HepG2 (cell line): ENCODE measurements at regions not wholly inside any gene's neighbourhood (a gene's known extent, or its start where the extent isn't known, plus 50 kb on each side); places are given as distances from the start of the nearest gene placed in this dataset.
A peak's percentile ranks its signal among the peaks of the same experiment; 100 is the strongest.

Experiments
- ATAC-seq: fragments of 200-7000 bp; cut with Tn5 transposase; 3 replicates; pipeline ENCODE4 v1.9.1; 2020; ENCODE audit warnings: mild to moderate bottlenecking, moderate library complexity
- BruUV-seq: library from RNA; stranded (reverse); fragments of 400-500 nt; replicated peaks from 2 replicates; lab custom pipeline; 2021; lab: Mats Ljungman, UMichigan
- CTCF ChIA-PET: fragments of 300-600 bp; formaldehyde crosslinking; extraction: SDS; loops from one replicate; lab custom pipeline; 2021; ENCODE audit warnings: low total read pairs, inconsistent platforms, low intra/inter-chr PET ratio; lab: Yijun Ruan, JAX
- POLR2A ChIA-PET: fragments of 350-600 bp; sonication (Branson Sonifier 250); formaldehyde crosslinking; loops from one replicate; lab custom pipeline; 2020; ENCODE audit warnings: antibody characterized with exemption, inconsistent platforms; lab: Yijun Ruan, JAX
- DNase-seq: peaks from one replicate; pipeline ENCODE4 v3.0.0-alpha.2; 2015; ENCODE audit warnings: low spot score
- FAIRE-seq: peaks from 3 replicates; lab custom pipeline; 2011; peaks lifted over from hg19 to GRCh38; lab: Jason Lieb, UNC
- H2AFZ ChIP-seq: one replicate; pipeline ENCODE4 v1.6.1; 2011; ENCODE audit warnings: low read length, inconsistent platforms
- H3K27ac ChIP-seq: fragments of 300-600 bp; 3 replicates; pipeline ENCODE4 v1.8.0; 2011; ENCODE audit warnings: mixed run types, mild to moderate bottlenecking, mixed read lengths, low read length, inconsistent platforms; ENCODE audit not compliant: insufficient read depth; ENCODE audit errors: extremely low read length
- H3K27me3 ChIP-seq, 2 experiments: fragments of 200-600 bp in 1 of 2; 2 replicates in 1 of 2; 3 replicates in 1 of 2; pipeline versions ENCODE4 v1.6.0 to v1.8.0; 2011; ENCODE audit warnings: low read length in 2 of 2, mild to moderate bottlenecking in 2 of 2, moderate library complexity in 2 of 2, inconsistent platforms in 1 of 2; ENCODE audit not compliant: insufficient read depth in 2 of 2, control insufficient read depth in 1 of 2
- H3K36me3 ChIP-seq, 2 experiments: fragments of 200-600 bp in 1 of 2; replicated peaks in 1 of 2; 2 replicates in 1 of 2; 3 replicates in 1 of 2; pipeline versions ENCODE4 v1.5.1 to v1.8.0; 2011; ENCODE audit warnings: low read length in 2 of 2, inconsistent platforms in 1 of 2; ENCODE audit not compliant: insufficient read depth in 2 of 2, control insufficient read depth in 1 of 2
- H3K4me1 ChIP-seq: 2 replicates; pipeline ENCODE4 v1.5.1; 2012; ENCODE audit warnings: low read length, inconsistent platforms; ENCODE audit not compliant: insufficient read depth
- H3K4me2 ChIP-seq: 2 replicates; pipeline ENCODE4 v1.6.0; 2011; ENCODE audit warnings: low read depth, low read length, inconsistent platforms
- H3K4me3 ChIP-seq, 3 experiments: fragments of 200-600 bp in 1 of 3; sonication (generic), shearing (Covaris generic) in 1 of 3; replicated peaks in 1 of 3; 2 replicates each; pipeline ENCODE4 v1.5.1; 2011 to 2016; ENCODE audit warnings: low read length in 3 of 3, inconsistent platforms in 2 of 3, low read depth in 2 of 3, mild to moderate bottlenecking in 2 of 3, control low read depth in 1 of 3, mixed read lengths in 1 of 3; ENCODE audit not compliant: insufficient read depth in 1 of 3
- H3K79me2 ChIP-seq: one replicate; pipeline ENCODE4 v1.6.1; 2011; ENCODE audit warnings: low read length, inconsistent platforms; ENCODE audit not compliant: insufficient read depth
- H3K9ac ChIP-seq: 2 replicates; pipeline ENCODE4 v1.6.0; 2011; ENCODE audit warnings: mild to moderate bottlenecking, low read depth, low read length, inconsistent platforms; ENCODE audit not compliant: insufficient read depth
- H3K9me3 ChIP-seq: 2 replicates; pipeline ENCODE4 v1.5.1; 2012; ENCODE audit warnings: mild to moderate bottlenecking, low read length
- H4K20me1 ChIP-seq: 2 replicates; pipeline ENCODE4 v1.6.0; 2011; ENCODE audit warnings: inconsistent platforms, mild to moderate bottlenecking, low read length, moderate library complexity; ENCODE audit not compliant: insufficient read depth
- BATF2 ChIP-seq: sonication (generic); formaldehyde crosslinking; IDR thresholded peaks from 2 replicates; pipeline ENCODE4 v1.8.0; 2022; ENCODE audit warnings: mild to moderate bottlenecking, missing genetic modification reagents, moderate library complexity
- DDIT3 ChIP-seq: sonication (generic); formaldehyde crosslinking; IDR thresholded peaks from 2 replicates; pipeline ENCODE4 v1.4.0; 2020; ENCODE audit warnings: mild to moderate bottlenecking, missing genetic modification reagents
- HMG20A ChIP-seq: IDR thresholded peaks from 2 replicates; pipeline ENCODE4 v1.6.1; 2016; ENCODE audit warnings: borderline replicate concordance
- PRPF4 ChIP-seq: fragments of 200-400 bp; formaldehyde crosslinking; IDR thresholded peaks from 2 replicates; pipeline ENCODE4 v1.6.1; 2016; ENCODE audit warnings: low read length, low read depth; ENCODE audit not compliant: poor library complexity, severe bottlenecking
- SNAPC2 ChIP-seq: sonication (generic); formaldehyde crosslinking; IDR thresholded peaks from 2 replicates; pipeline ENCODE4 v1.8.1; 2022; ENCODE audit warnings: mild to moderate bottlenecking, missing genetic modification reagents
- SP140L ChIP-seq: sonication (generic); formaldehyde crosslinking; IDR thresholded peaks from 2 replicates; pipeline ENCODE4 v1.4.0; 2020; ENCODE audit warnings: missing genetic modification reagents, borderline replicate concordance
- U2AF1 ChIP-seq: fragments of 200-400 bp; formaldehyde crosslinking; optimal IDR thresholded peaks from 2 replicates; pipeline ENCODE3; 2017; ENCODE audit warnings: mild to moderate bottlenecking, low read depth, low read length
- ZMYM4 ChIP-seq: sonication (generic); formaldehyde crosslinking; IDR thresholded peaks from 2 replicates; pipeline ENCODE4 v1.8.1; 2023; ENCODE audit warnings: mild to moderate bottlenecking, missing genetic modification reagents
- ZNF430 ChIP-seq: sonication (generic); formaldehyde crosslinking; IDR thresholded peaks from 2 replicates; pipeline ENCODE4 v1.9.0; 2021; ENCODE audit warnings: mild to moderate bottlenecking, missing genetic modification reagents
- ZNF446 ChIP-seq: sonication (generic); formaldehyde crosslinking; IDR thresholded peaks from 2 replicates; pipeline ENCODE4 v1.5.0; 2020; ENCODE audit warnings: mild to moderate bottlenecking, missing genetic modification reagents
- ZNF652 ChIP-seq: IDR thresholded peaks from 2 replicates; pipeline ENCODE4 v1.6.1; 2016; ENCODE audit warnings: low read depth, borderline replicate concordance
- ZNF772 ChIP-seq: sonication (generic); formaldehyde crosslinking; IDR thresholded peaks from 2 replicates; pipeline ENCODE4 v1.5.0; 2020; ENCODE audit warnings: mild to moderate bottlenecking, missing genetic modification reagents
- ZUFSP ChIP-seq: sonication (generic); formaldehyde crosslinking; IDR thresholded peaks from 2 replicates; pipeline ENCODE4 v1.9.0; 2021; ENCODE audit warnings: missing genetic modification reagents, mild to moderate bottlenecking, borderline replicate concordance
- WGBS: methylation state at CpG from one replicate; pipeline ENCODE4 v1.1.6; 2017; ENCODE audit warnings: low lambda C conversion rate; 5-methylcytosine and 5-hydroxymethylcytosine counted together
- in situ Hi-C: cut with HindIII; loops from 2 replicates; pipeline ENCODE4 v1.10.0; 2017; ENCODE audit warnings: low pct_unique_long_range_greater_than_20kb; ENCODE audit not compliant: extremely low pct_ligation_motif_present
- intact Hi-C: fragments of 100-400 bp; cut with micrococcal nuclease; formaldehyde crosslinking; loops from one replicate; pipeline ENCODE4 v1.10.0; 2022; ENCODE audit not compliant: unreplicated experiment
- TF ChIP-seq, protein P1 (sequence below): sonication (generic); formaldehyde crosslinking; IDR thresholded peaks from 2 replicates; pipeline ENCODE4 v1.5.0; 2020; ENCODE audit warnings: mild to moderate bottlenecking, missing genetic modification reagents, moderate library complexity
- TF ChIP-seq, protein P2 (sequence below): sonication (generic); formaldehyde crosslinking; IDR thresholded peaks from 2 replicates; pipeline ENCODE4 v1.4.0; 2020; ENCODE audit warnings: missing genetic modification reagents
- TF ChIP-seq, protein P3 (sequence below): IDR thresholded peaks from 2 replicates; pipeline ENCODE4 v1.6.1; 2016; ENCODE audit warnings: low read depth, borderline replicate concordance
- TF ChIP-seq, protein P4 (sequence below): IDR thresholded peaks from 2 replicates; pipeline ENCODE4 v1.6.1; 2016; ENCODE audit warnings: missing compliant biosample characterization, missing genetic modification reagents, borderline replicate concordance

DNA sequence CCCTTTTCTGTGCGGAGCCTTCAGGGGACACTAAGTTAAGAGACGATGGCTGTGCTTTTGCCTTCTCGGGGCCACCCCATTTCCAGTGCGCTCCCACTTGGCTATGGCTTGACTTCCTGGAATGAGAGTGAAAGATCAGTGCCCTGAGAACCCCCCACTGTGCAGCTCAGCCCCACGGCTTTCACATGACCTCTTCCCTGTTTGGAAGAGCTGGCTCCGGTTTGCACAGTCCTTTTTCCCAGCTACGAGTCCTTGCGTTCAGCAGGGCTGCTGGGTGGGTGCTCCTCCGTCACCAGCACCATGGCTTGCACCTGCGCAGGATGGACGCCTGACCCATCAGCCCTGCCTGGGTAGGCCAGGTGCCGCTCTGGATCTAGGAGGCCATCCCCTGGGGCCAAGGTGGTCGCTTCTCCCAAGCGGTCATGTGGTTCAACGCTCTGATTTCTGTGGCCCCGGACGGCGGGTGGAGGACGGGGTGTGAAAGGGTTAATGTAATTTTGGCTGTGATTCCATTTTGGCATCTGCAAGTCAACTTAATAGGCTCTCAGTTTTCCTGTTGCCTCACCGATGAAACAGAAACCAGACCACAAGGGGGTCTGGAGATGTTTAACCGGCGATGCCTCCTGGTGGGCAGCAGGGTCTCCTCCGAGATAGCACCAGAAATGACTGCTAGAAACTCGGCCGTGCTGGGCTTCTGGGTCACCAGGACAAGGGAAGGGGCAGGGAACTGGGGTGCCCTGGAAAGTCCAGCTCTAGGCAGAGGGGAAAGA lies 113.1 kb upstream of the HAAO start (continued):
- TF ChIP-seq, protein P1, sequence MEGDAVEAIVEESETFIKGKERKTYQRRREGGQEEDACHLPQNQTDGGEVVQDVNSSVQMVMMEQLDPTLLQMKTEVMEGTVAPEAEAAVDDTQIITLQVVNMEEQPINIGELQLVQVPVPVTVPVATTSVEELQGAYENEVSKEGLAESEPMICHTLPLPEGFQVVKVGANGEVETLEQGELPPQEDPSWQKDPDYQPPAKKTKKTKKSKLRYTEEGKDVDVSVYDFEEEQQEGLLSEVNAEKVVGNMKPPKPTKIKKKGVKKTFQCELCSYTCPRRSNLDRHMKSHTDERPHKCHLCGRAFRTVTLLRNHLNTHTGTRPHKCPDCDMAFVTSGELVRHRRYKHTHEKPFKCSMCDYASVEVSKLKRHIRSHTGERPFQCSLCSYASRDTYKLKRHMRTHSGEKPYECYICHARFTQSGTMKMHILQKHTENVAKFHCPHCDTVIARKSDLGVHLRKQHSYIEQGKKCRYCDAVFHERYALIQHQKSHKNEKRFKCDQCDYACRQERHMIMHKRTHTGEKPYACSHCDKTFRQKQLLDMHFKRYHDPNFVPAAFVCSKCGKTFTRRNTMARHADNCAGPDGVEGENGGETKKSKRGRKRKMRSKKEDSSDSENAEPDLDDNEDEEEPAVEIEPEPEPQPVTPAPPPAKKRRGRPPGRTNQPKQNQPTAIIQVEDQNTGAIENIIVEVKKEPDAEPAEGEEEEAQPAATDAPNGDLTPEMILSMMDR (CRISPR knock-in tag), result peak; percentile 46
- TF ChIP-seq ZNF430 (CRISPR knock-in tag) (0 out of 2 replicates have a peak, but pooled peaks have one; percentile 20), ZNF772 (CRISPR knock-in tag) (0 out of 2 replicates have a peak, but pooled peaks have one; percentile 21), SP140L (CRISPR knock-in tag) (no peak), PRPF4 (no peak), U2AF1 (no peak), HMG20A (CRISPR knock-in tag) (no peak), SNAPC2 (CRISPR knock-in tag) (no peak)
- TF ChIP-seq, protein P2, sequence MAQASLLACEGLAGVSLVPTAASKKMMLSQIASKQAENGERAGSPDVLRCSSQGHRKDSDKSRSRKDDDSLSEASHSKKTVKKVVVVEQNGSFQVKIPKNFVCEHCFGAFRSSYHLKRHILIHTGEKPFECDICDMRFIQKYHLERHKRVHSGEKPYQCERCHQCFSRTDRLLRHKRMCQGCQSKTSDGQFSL (CRISPR knock-in tag), result no peak
- TF ChIP-seq, protein P3, sequence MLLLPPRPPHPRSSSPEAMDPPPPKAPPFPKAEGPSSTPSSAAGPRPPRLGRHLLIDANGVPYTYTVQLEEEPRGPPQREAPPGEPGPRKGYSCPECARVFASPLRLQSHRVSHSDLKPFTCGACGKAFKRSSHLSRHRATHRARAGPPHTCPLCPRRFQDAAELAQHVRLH (CRISPR knock-in tag), result 0 out of 2 replicates have a peak, but pooled peaks have one; percentile 8
- TF ChIP-seq, all 625 proteins: peak for 12

GRCh38 chr2:42904576-42904876 lies 112.1 kb upstream of the HAAO start:
- ATAC-seq (no peak), FAIRE-seq (no peak), DNase-seq (no peak)
- Histone ChIP-seq H2AFZ (no peak overlapping the region), H3K27me3 (peaks cover 5 to 66% of the 10 kb centered on the region in 2 experiments; a peak in 4 of 5 replicates), H4K20me1 (no peaks in the 10 kb centered on the region), H3K27ac (no peak overlapping the region), H3K9ac (no peak overlapping the region), H3K79me2 (no peaks in the 10 kb centered on the region), H3K9me3 (no peaks in the 10 kb centered on the region), H3K4me3 (no peak overlapping the region), H3K36me3 (no peaks in the 10 kb centered on the region), H3K4me1 (peaks cover 41% of the 10 kb centered on the region), H3K4me2 (no peak overlapping the region)
- ChIA-PET POLR2A (interaction anchor here (2.6 kb wide), 1 partner anchor 23 kb away, joined by 15 read pairs; no protein-coding TSS in a partner anchor), CTCF (no interaction called here)
- no TSS peak for BruUV-seq
- WGBS, result 69% methylated on average over 2 of the region's 3 CpGs
- intact Hi-C loops, result no loop called here
- in situ Hi-C loops, result no loop called here
- no peak for TF ChIP-seq BATF2
- TF ChIP-seq, protein P4, sequence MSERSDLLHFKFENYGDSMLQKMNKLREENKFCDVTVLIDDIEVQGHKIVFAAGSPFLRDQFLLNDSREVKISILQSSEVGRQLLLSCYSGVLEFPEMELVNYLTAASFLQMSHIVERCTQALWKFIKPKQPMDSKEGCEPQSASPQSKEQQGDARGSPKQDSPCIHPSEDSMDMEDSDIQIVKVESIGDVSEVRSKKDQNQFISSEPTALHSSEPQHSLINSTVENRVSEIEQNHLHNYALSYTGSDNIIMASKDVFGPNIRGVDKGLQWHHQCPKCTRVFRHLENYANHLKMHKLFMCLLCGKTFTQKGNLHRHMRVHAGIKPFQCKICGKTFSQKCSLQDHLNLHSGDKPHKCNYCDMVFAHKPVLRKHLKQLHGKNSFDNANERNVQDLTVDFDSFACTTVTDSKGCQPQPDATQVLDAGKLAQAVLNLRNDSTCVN (CRISPR knock-in tag), result no peak
- TF ChIP-seq ZUFSP (CRISPR knock-in tag), result no peak
- no peak for TF ChIP-seq ZNF446
- TF ChIP-seq ZMYM4 (CRISPR knock-in tag), result no peak
- no peak for TF ChIP-seq DDIT3 (CRISPR knock-in tag)
- no peak for TF ChIP-seq ZNF652 (CRISPR knock-in tag)
